ENCODE measurements at regions not wholly inside any gene's neighbourhood (a gene's known extent, or its start where the extent isn't known, plus 50 kb on each side); places are given as distances from the start of the nearest gene placed in this dataset.

DNA sequence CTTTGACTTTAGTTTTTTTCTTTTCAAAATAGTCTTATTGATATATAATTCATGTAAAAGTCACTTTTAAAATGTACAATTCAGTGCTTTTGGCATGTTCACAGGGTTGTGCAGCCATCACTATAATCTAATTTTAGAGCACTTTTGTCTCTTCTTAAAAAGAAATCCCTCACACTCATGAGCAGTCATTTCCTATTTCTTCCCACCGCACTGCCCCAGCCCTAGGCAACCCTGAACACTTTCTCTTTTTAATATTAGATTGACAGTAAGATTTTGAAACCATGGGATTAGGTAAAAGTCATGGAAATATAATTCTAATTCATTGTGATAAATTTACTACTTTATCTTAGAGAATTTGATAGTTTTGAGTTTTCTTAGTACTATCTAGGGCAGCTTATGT is 309.4 kb downstream of the UTRN start:
- Histone ChIP-seq H3F3A (ENCODE audit: insufficient read depth, low read length) (no peaks in the 10 kb centered on the region), H3K4me3 (ENCODE audit: low read length) (no peak overlapping the region), H3K27ac (ENCODE audit: low read length) (no peak overlapping the region), H3K79me2 (ENCODE audit: low read length) (no peaks in the 10 kb centered on the region), H2AFZ (ENCODE audit: low read length) (no peak overlapping the region), H4K20me1 (ENCODE audit: insufficient read depth, low read length) (no peaks in the 10 kb centered on the region), H3K4me1 (ENCODE audit: low read length) (no peaks in the 10 kb centered on the region), H3K27me3 (replicated peaks; ENCODE audit: insufficient read depth, low read length) (no peaks in the 10 kb centered on the region), H3K9ac (ENCODE audit: low read length) (no peak overlapping the region), H3K36me3 (replicated peaks; ENCODE audit: insufficient read depth, low read length) (no peaks in the 10 kb centered on the region), H3K9me3 (replicated peaks; ENCODE audit: insufficient read depth, low read length) (no peaks in the 10 kb centered on the region), H3K9me2 (replicated peaks; ENCODE audit: insufficient read depth, low read length) (no peaks in the 10 kb centered on the region), H3K4me2 (ENCODE audit: low read depth, low read length) (no peak overlapping the region)
- no peak for TF ChIP-seq EZH2phosphoT487 (IDR thresholded peaks at IDR 0.05; ENCODE audit: low read length)
- TF ChIP-seq, protein P1, sequence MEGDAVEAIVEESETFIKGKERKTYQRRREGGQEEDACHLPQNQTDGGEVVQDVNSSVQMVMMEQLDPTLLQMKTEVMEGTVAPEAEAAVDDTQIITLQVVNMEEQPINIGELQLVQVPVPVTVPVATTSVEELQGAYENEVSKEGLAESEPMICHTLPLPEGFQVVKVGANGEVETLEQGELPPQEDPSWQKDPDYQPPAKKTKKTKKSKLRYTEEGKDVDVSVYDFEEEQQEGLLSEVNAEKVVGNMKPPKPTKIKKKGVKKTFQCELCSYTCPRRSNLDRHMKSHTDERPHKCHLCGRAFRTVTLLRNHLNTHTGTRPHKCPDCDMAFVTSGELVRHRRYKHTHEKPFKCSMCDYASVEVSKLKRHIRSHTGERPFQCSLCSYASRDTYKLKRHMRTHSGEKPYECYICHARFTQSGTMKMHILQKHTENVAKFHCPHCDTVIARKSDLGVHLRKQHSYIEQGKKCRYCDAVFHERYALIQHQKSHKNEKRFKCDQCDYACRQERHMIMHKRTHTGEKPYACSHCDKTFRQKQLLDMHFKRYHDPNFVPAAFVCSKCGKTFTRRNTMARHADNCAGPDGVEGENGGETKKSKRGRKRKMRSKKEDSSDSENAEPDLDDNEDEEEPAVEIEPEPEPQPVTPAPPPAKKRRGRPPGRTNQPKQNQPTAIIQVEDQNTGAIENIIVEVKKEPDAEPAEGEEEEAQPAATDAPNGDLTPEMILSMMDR (IDR thresholded peaks at IDR 0.05; ENCODE audit: low read length), result no peak
- no peak for TF ChIP-seq EZH2 (optimal IDR thresholded peaks at IDR 0.05; ENCODE audit: low read depth, low read length)
- no peak for DNase-seq

DNA sequence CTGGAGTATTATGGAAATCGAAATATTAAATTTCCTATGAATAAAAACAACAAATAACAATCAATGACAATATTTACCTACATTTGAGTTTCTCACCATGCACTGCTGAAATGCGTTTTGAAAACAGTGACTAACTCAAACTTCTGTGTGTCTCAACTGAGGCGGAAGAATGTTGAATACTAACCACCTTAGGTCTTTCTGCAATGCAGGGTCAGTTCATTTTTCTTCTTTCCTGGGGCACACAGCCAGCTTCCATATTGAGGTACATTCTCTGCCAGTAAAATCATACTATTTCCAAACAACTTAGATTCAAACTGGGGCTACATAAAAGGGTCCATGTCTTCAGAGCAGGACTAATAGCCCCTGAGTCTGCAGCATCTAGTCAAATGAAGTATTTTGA is 310.1 kb downstream of the UTRN start:
- Histone ChIP-seq H3K9me3 (replicated peaks; ENCODE audit: insufficient read depth, low read length) (no peaks in the 10 kb centered on the region), H3K4me3 (ENCODE audit: low read length) (no peak overlapping the region), H3K4me1 (ENCODE audit: low read length) (no peaks in the 10 kb centered on the region), H3K27ac (ENCODE audit: low read length) (no peak overlapping the region), H3K36me3 (replicated peaks; ENCODE audit: insufficient read depth, low read length) (no peaks in the 10 kb centered on the region), H3K9me2 (replicated peaks; ENCODE audit: insufficient read depth, low read length) (no peaks in the 10 kb centered on the region), H3F3A (ENCODE audit: insufficient read depth, low read length) (no peaks in the 10 kb centered on the region), H3K79me2 (ENCODE audit: low read length) (no peaks in the 10 kb centered on the region), H3K4me2 (ENCODE audit: low read depth, low read length) (no peak overlapping the region), H2AFZ (ENCODE audit: low read length) (no peak overlapping the region), H4K20me1 (ENCODE audit: insufficient read depth, low read length) (no peaks in the 10 kb centered on the region), H3K27me3 (replicated peaks; ENCODE audit: insufficient read depth, low read length) (no peaks in the 10 kb centered on the region), H3K9ac (ENCODE audit: low read length) (no peak overlapping the region)
- TF ChIP-seq EZH2 (optimal IDR thresholded peaks at IDR 0.05; ENCODE audit: low read depth, low read length) (no peak), EZH2phosphoT487 (IDR thresholded peaks at IDR 0.05; ENCODE audit: low read length) (no peak)
- TF ChIP-seq, protein P1 (IDR thresholded peaks at IDR 0.05; ENCODE audit: low read length), result no peak
- no peak for DNase-seq

DNA sequence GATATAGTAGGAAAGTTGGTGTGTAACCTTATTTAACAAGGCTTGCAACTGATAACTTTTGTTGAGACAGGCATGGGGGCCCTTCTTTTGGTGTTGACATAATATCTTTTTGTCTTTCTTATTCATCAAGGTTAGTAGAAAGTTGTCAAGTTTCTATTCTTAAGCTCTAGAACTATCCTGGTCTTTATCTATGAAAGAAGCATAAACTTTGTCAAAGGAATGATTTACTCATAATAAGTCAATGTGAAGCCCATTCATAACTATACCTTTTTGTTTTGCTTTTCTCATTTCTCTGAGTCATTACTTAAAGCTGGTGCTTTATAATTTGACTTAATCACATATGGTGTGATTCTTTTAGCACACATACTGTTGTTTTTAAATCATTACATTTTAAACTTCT is 312.4 kb downstream of the UTRN start:
- no peaks in the 10 kb centered on the region for H3K4me1 ChIP-seq (ENCODE audit: low read length)
- H4K20me1 ChIP-seq (ENCODE audit: insufficient read depth, low read length), result no peaks in the 10 kb centered on the region
- no peaks in the 10 kb centered on the region for H3F3A ChIP-seq (ENCODE audit: insufficient read depth, low read length)
- no peaks in the 10 kb centered on the region for H3K9me2 ChIP-seq (replicated peaks; ENCODE audit: insufficient read depth, low read length)
- H3K4me3 ChIP-seq (ENCODE audit: low read length), result no peak overlapping the region
- H3K4me2 ChIP-seq (ENCODE audit: low read depth, low read length), result no peak overlapping the region
- no peak overlapping the region for H3K9ac ChIP-seq (ENCODE audit: low read length)
- H3K9me3 ChIP-seq (replicated peaks; ENCODE audit: insufficient read depth, low read length), result no peaks in the 10 kb centered on the region
- H2AFZ ChIP-seq (ENCODE audit: low read length), result no peak overlapping the region
- H3K79me2 ChIP-seq (ENCODE audit: low read length), result no peaks in the 10 kb centered on the region
- H3K36me3 ChIP-seq (replicated peaks; ENCODE audit: insufficient read depth, low read length), result no peaks in the 10 kb centered on the region
- no peaks in the 10 kb centered on the region for H3K27me3 ChIP-seq (replicated peaks; ENCODE audit: insufficient read depth, low read length)
- no peak for TF ChIP-seq EZH2phosphoT487 (IDR thresholded peaks at IDR 0.05; ENCODE audit: low read length)
- TF ChIP-seq, protein P1 (IDR thresholded peaks at IDR 0.05; ENCODE audit: low read length), result no peak
- TF ChIP-seq EZH2 (optimal IDR thresholded peaks at IDR 0.05; ENCODE audit: low read depth, low read length), result no peak
- no peak for DNase-seq
- H3K27ac ChIP-seq (ENCODE audit: low read length), result no peak overlapping the region
